Inflammatory macrophage treated with lipopolysaccharide for 4 hours (primary cell): ENCODE measurements at regions not wholly inside any gene's neighbourhood (a gene's known extent, or its start where the extent isn't known, plus 50 kb on each side); places are given as distances from the start of the nearest gene placed in this dataset.
"Not testable (repeated sequence)": the region's sequence is repeated elsewhere in the genome, so short reads cannot be mapped to it uniquely, and the experiment has no call there.

Experiments
- DNase-seq: peaks from one replicate; pipeline ENCODE4 v3.0.0-alpha.2; 2020

- DNase-seq = no peak
Measured at GRCh38 chr3:137121704-137122314, 164.0 kb downstream of the IL20RB start.

GRCh38 chr3:137131081-137131480, 173.3 kb downstream of the IL20RB start:
- DNase-seq = no peak

- no peak for DNase-seq
Measured at GRCh38 chr3:137134431-137134830, 176.6 kb downstream of the IL20RB start.

GRCh38 chr3:137148406-137148805, 190.6 kb downstream of the IL20RB start:
- DNase-seq = no peak

GRCh38 chr3:137148917-137149316, 191.1 kb downstream of the IL20RB start:
- DNase-seq = no peak

- no peak for DNase-seq
Measured at GRCh38 chr3:137150825-137151224, 193.0 kb downstream of the IL20RB start.

GRCh38 chr3:137153046-137153445, 195.3 kb downstream of the IL20RB start:
- DNase-seq = not testable (repeated sequence)

- DNase-seq = no peak
Measured at GRCh38 chr3:137163241-137163871, 205.6 kb downstream of the IL20RB start.

GRCh38 chr3:137163958-137164357, 206.2 kb downstream of the IL20RB start:
- no peak for DNase-seq

GRCh38 chr3:137165117-137165806, 207.5 kb downstream of the IL20RB start:
- DNase-seq = no peak

GRCh38 chr3:137171834-137172603, 214.2 kb downstream of the IL20RB start:
- DNase-seq = no peak

- no peak for DNase-seq
Measured at GRCh38 chr3:137172728-137173127, 214.9 kb downstream of the IL20RB start.

- no peak for DNase-seq
Measured at GRCh38 chr3:137174514-137174913, 216.7 kb downstream of the IL20RB start.

- DNase-seq = no peak
Measured at GRCh38 chr3:137180220-137180619, 222.4 kb downstream of the IL20RB start.

GRCh38 chr3:137191133-137191923, 233.5 kb downstream of the IL20RB start:
- no peak for DNase-seq

GRCh38 chr3:137191951-137192350, 234.2 kb downstream of the IL20RB start:
- DNase-seq = no peak

- DNase-seq = no peak
Measured at GRCh38 chr3:137194301-137194700, 236.5 kb downstream of the IL20RB start.

- DNase-seq = not testable (repeated sequence)
Measured at GRCh38 chr3:137198374-137198773, 240.6 kb downstream of the IL20RB start.

GRCh38 chr3:137199678-137200077, 241.9 kb downstream of the IL20RB start:
- no peak for DNase-seq

- DNase-seq = no peak
Measured at GRCh38 chr3:137201066-137201465, 243.3 kb downstream of the IL20RB start.

GRCh38 chr3:137202941-137203340, 245.2 kb downstream of the IL20RB start:
- no peak for DNase-seq

GRCh38 chr3:137204409-137204808, 246.6 kb downstream of the IL20RB start:
- DNase-seq = no peak
